GM21515 (cell line): ENCODE measurements at regions not wholly inside any gene's neighbourhood (a gene's known extent, or its start where the extent isn't known, plus 50 kb on each side); places are given as distances from the start of the nearest gene placed in this dataset.
A peak's percentile ranks its signal among the peaks of the same experiment; 100 is the strongest.
"Not testable (repeated sequence)": the region's sequence is repeated elsewhere in the genome, so short reads cannot be mapped to it uniquely, and the experiment has no call there.

ENCODE experiments used
- ATAC-seq: cut with Tn5 transposase; IDR thresholded peaks from one replicate; pipeline ENCODE4 v1.9.1; 2021; ENCODE audit not compliant: unreplicated experiment

DNA sequence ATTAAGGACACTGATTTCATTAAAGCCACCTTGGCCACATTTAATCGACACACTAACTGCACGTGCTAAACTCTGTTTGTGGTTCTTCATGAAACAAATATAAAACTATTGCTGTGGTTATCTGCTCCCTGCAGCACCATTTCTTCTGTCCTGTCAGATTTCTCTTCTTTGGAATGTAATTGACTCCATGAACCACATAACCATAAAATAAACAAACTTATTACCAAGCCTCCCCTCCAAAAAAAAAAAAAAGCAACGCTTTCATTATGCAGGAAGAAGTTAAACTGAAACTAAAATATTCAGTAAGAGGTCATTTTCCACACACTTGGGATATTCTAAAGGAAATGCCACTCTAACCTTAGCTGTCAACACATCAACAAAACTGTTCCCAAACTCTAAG lies 319.1 kb upstream of the NT5E start:
- ATAC-seq = no peak

DNA sequence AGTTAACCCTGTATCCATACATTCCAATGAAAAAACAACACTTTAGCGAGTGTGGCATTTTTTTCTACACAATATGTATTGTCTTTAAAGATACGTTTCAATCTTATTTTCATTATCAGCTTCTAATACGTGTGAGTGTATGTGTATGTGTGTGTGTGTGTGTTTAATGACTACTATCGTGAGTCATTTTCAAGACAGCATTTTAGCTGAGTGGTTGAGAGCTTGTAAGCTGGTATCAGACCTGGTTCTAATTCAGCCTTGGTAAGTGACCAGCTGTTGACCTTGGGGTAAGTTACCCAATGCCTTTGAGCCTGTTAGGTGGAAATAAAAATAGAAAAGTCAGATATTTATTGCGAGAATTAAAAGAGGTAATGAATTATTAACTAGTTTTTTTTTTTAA lies 320.0 kb upstream of the NT5E start:
- ATAC-seq = no peak

DNA sequence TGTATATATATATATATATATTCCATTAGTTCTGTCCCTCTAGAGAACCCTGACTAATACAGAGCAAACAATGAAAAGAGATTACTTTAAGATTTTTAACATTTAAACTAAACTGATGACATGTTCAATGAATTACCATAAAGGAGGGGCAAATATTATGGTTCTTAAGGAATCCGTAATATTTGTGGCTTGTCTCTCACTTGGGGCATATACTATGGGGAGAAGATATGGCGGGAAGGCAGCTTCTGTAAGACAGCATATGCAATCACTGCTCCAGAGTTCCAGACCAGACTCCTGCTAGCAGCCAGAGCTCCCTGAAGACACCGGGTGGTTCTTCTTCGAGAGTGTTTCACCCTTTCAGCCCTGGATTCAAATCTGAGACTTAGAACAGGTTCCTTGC lies 321.1 kb upstream of the NT5E start:
- no peak for ATAC-seq

DNA sequence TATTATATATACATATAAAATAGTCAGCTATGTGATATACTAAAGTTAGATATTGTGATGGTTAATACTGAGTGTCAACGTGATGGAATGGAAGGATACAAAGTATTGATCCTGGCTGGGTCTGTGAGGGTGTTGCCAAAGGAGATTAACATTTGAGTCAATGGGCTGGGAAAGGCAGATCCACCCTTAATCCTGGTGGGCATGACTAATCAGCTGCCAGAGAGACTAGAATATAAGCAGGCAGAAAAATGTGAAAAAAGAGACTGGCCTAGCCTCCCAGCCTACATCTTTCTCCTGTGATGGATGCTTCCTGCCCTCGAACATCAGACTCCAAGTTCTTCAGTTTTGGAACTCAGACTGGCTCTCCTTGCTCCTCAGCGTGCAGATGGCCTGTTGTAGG lies 321.6 kb upstream of the NT5E start:
- not testable (repeated sequence) for ATAC-seq

DNA sequence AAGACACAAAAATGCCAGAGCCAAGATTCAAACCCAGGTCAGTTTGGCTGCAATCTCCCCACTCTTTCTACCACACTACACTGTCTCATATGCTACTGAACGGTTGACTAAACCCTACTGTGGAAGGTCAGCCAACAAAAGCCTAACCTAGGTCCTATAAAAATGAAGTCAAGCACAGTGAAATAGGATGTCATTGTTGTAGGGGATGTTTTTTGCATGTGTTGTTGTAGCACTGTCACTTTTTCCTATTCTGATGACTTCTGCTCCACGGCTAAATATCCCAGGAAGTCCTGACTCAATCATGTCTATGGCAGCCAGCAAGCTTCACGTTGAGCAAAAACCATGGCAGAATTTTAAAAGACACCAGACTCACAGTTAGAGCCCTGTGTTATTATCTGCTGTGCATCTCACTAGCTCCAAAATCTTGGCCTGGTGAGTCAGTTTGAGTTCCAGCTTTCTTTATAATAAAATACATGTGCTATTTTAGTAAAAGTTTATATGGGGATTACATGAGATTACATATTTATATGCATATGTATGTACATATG lies 322.1 kb upstream of the NT5E start:
- ATAC-seq = no peak

DNA sequence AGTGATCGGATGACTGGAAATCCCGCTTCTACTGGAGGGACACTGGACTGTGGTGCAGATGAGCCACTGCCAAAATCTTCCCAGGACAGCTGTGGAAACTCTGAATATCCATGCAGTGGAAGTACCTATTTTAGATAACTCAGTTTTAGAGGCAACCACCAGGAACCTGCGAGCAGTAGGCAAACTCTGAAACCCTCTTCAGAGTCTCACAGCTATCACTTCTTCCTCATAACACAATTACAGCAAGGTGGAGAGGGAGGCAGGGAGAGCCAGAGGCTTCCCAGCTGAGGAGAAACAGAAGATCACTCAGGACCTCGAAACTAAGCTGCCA lies 322.8 kb upstream of the NT5E start:
- ATAC-seq = no peak

DNA sequence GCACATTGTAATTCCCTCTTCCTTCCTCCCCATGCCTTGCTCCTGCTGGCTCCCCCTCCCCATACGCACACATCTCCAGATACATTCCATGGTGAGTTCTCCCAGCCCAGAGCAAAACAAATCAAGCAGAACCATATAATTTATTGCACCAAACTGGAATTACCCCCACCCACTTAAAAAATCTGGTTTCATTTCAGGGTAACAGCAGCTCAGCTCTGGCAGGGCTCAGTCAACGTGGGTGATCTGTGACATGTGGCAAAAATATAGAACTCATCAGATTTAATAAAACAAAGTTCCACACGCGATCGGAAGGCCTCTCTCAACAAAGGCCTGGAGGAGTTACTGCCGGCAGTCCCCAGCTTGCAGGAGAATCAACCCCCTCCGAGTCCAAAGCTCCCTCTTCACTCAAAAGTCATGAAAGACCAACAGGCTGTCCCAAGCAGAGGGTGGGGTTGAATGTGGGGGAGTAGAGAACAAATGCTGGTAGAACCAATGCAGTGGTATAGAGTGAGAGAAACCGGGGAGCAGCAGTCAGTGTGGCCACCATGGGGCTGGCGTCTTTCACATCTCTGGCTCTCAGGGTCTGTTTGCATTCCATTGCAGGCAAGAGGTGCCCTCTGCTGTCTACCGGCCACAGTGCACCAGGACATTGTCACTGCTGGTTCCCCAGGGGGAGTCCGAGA lies 323.3 kb upstream of the NT5E start:
- ATAC-seq = peak; percentile 82

DNA sequence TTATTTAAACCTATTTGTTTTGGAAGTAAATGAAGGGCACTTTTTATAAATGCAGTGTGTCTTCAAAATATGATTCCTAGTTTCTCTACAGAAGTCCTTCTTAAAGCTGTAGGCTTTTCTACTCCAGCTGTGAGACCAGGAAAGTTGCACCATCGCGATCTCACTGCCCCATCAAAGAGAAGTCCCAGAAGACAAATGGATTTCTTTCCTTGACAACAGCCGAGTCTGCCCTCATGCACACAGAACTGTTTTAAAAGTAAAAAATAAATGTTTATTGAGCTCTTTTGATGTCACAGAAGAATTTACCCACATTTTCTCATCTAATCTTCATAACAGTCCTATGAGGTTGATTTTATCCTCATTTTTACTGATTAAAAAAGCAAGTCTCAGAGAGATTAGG lies 324.4 kb upstream of the NT5E start:
- ATAC-seq = no peak

DNA sequence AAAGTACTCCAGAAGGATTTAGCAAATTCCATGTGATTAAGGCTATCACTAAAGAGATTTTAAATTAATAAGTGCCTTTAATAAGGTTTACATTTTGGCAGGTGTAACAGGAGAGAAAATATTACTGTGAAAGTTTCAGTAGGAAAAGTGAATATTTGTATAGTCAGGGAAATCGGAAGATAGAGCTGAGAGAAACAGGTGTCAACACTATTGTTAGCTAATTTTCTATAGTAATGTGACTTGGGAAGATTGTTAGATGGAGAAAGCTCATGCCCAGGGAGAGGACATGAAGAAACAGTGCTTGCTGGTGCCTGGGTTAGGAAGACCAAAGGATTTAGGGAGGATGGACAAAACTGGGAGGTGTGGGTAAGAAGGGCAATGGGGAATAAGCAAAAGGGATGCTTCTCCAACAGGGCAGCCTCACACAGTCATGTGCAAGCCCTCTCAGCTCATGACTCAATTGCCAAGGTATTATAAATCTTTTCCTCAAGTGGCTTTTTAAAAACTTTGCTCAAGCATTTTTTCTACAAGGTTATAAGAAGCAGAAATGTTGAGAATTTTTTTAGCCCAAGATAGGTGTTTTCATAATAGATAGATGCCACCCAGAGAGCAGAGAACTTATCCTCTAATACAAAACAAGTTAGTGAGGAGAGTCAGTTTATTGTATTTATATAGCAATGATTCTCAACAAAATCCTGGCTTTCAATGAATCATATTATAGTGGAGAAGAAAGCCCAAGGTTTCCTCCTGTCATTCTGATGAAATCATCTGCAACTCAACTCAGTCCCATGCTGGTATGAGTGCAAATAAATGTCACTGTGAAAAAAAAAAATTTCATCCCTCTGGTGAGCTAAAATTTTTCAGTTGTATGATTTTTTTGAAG lies 325.2 kb upstream of the NT5E start:
- ATAC-seq = no peak

DNA sequence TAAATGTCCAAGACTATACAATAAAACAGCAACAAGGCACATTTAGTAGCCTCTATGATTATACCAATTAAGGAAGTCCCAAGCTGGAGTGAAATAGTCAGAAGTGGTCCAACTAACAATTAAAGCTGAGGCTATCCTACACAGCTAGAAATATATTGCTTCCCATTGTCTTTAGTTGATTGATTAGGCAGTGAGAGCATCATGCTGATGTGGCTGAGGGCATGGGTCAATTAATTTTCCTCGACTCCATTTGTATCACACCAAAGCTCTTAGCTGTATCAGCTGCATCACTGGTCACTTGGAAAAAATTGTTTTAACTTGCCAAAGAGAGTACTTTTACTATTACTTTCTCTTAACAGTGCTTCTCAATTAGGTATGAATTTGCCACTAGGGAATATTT lies 328.7 kb upstream of the NT5E start:
- no peak for ATAC-seq

DNA sequence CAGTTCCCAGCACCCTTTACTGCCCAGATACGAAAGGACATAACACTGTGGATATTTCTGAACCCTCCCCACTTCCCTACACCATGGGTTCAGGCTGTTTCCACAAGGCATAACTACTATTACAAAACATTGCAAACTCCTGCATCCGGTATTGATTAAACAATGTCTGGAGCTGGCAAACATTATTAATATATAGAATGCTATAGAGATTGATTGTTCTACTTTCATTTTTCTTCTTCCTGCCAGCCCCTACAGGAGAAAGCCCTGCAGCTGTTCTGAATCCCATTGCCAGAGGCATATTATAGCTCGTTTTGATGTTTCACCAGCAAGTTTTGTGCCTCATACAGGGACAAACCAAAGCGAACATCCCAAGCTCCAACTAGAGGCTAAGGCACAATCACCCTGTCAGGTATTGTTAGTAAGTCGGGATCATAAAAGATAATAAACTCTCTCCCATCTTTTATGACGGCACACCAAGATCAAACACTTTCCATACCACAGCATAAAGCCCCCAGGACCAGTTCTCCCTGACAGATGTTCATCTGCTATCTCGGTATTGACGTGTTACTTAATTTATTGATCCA lies 331.1 kb upstream of the NT5E start:
- ATAC-seq = no peak

DNA sequence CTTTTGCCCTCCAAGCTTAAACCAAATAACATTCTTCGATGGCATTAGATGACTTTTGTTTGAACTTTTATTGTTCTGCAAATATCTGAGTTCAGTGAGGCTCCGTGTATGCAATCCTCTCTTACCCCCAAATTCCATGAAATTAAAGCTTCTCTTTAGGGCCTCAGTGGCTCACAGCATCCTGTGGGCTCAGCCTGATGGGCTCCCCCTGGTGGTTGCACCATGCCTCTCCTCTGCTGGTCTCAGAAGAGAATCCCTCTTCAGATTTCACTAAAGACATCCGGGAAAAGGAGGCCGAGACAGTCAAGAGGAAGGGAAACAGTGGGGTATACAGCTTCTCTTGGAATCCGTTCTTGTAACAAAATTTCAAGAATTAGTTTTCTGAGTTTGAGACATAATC lies 331.6 kb upstream of the NT5E start:
- ATAC-seq = no peak

DNA sequence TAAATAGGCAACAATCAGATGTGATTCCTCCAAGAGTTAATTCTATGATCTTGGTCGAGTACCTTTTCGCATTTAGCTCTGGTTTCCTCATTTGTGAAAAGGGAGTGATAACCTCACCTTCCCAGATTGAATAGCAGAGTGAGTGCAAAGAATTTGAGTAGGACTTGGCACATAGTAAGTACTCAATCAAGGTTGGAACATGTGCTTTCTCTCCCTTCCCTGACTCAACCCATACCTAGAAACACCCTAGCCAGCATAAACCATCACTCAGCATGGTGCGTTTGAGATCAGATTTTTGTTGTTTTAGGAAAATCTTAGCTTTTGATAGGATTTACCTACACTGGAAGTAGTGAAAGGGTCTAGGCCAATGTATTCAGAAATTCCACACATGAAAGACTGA lies 333.4 kb upstream of the NT5E start:
- no peak for ATAC-seq

DNA sequence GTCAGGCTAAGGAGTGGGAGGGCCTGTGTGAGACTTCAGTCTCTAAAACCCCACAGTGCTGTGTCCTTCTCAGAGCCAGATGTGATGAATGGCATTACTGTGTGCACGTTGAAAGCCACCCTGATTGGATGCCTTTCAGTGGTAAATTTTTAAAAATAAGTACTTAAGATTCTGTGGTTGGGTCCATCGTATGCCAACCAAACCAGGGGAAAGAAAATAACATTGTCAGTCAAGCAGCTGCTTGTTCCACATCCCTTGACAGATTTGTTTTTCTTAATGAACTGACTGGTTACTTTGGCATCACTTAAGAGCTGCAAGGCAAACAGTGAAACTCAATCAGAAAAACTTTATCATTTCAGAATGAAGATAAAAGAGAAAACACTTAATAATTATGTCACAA lies 334.0 kb upstream of the NT5E start:
- no peak for ATAC-seq

DNA sequence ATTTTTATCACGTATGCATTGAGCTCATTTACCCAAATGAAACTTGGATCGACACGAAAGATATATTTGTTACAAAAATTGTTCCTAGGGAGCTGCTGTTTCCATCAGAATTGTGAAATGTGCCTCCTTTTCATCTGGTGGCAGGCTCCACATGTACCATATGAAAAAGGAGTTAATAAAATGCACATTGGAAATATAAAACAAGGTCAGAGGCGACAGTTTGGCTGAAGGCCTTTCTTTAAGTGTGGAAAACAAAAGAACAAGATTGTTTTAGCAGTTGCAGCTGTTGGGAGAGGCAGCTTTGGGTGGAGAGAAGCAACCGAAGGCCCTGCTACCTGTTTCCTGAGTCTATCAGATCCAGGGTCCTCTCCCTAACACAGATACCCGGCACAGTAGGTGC lies 334.5 kb upstream of the NT5E start:
- ATAC-seq = no peak

DNA sequence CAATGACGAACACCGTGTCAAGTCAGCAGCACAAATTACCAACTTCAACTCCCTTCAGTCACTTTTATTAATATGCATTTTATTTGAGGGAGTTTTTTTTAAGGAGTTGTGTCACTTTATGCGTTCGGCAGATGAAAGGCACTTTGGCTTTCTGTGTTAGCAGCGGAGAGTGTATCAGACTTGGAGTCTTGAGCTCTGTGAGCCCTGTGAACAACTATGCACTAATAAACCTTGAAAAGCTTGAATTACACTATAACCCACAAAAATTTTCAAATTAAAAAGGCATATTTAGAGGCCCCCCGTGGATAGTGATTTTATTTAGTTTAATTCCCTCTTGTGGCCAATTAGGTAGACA lies 335.3 kb upstream of the NT5E start:
- no peak for ATAC-seq

DNA sequence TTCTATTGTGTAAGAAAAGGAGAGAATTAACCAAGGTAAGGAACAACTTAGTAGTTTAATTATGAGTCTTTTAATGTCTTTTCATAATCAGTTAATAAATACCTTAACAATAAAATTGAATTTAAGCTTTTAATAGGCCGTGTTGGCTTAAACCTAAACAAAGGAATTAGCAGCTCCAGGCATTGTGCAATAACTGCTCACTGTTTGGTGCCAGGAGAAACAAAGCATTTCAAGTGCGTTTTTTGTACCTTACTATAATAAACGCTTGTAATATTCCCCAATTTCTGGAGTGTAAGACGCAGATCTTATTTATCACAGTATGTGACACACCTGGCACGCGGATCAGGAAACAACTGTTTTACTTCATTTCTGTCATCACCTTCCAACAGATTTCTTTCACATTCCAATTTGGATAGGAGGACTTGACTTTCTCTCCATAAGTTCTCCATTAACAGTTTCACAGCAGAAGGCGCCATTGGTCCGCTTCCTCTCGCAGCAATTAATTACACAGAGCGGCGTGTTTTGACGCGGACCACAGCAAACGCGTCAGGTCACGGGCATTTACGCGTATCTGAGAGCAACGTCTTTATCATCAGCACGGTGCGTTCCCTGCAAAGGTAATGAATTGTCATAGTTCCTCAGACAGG lies 335.8 kb upstream of the NT5E start:
- no peak for ATAC-seq

DNA sequence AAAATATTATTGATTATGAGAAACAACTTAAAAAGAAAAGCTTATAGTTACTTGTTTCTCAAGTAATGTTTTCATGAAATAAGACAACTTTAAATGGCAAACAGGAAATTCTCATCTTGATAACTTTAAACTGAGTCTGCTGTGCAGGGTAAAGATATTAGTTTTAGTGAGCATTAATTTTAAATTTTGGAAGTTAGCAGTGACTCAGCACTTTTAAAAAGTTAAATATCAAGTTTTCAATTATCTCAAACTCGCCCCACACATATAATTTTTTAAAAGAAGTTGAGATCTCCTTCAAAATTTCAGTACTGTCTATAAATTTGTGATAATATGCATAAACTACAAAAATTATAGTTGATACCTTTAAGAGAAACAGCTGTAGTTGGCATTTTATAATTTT lies 337.3 kb upstream of the NT5E start:
- no peak for ATAC-seq

DNA sequence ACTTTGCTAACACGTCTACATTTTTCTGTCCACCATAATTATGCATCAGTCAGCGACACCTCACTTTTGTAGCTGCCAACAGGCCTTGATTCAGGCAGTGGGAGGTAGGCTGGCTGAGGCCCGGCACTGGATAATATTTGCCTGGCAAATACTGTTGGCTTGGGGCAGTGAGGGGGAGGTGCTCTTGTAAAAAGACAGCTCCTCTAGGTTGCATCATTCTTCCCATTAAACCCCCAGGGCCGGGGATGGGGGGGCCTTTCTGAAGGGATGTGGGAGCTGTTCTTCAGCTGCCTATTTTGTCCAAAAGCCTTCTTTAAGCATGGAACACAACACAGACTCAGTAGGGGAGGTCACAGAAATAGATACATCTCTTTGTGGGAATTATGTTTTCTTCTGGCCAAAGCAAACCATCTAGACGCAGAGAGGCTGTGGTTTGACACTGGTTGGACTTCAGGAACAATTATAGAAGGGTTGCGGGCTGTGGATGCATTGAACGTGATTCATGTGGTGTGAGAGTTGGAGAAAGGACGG lies 338.3 kb upstream of the NT5E start:
- no peak for ATAC-seq

DNA sequence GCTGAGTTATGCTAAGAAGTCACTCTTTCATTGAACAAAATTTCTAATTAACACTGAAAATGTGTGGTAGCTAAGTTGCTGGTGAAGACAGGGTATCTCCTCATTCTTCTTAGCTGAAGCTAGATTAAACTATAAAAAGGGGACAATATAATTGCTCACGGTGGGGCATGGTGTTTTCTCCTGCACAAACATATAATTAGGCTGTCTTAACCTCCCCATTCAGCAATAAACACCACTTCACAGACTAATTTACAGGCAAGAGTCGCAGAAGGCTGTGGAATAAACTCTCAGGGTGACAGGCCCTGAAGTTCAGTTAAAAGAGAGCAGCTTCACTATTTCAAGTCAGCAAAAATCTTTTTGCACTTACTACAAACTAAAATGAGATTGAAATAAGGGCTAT lies 338.9 kb upstream of the NT5E start:
- ATAC-seq = no peak

DNA sequence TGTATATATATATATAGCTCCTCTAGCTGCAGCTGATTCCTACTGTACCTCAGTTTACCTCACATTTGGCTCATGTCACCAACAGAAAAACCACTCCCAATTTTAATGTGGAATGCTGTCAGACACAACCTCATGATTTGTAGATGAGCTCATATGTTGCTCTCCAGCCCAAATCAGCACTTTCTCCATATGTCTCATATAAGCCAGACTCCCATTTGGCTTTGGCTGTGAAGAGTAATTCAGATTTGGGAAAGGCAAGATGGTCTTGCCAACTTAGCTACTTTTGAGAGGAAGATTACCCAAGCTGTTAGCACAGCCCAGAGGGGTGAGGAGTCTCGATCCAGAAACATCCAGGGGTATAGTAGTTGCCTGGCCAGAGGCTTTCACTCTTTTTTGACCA lies 342.2 kb upstream of the NT5E start:
- no peak for ATAC-seq

DNA sequence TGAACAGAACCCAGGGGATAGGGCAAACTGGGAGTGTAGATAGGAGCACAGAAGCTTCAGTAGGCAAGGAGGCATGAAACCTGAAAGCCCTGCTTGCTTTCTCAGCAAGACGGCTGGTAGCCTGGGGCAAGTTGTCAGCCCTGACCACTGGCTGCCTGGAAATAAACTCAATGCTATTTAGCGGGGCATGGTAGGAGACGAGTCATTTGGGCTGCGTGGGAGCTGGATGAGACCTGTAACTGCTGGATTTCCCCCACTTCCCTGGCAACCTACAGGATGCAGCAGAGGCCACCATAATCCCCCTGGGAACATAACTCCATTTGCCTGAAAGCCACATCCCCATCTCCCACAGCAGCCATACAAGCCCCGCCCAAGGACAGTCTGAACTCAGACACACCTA lies 332.6 kb upstream of the TBX18 start:
- ATAC-seq = no peak
